ENCODE measurements at regions not wholly inside any gene's neighbourhood (a gene's known extent, or its start where the extent isn't known, plus 50 kb on each side); places are given as distances from the start of the nearest gene placed in this dataset.
"Not testable (repeated sequence)": the region's sequence is repeated elsewhere in the genome, so short reads cannot be mapped to it uniquely, and the experiment has no call there.

DNA sequence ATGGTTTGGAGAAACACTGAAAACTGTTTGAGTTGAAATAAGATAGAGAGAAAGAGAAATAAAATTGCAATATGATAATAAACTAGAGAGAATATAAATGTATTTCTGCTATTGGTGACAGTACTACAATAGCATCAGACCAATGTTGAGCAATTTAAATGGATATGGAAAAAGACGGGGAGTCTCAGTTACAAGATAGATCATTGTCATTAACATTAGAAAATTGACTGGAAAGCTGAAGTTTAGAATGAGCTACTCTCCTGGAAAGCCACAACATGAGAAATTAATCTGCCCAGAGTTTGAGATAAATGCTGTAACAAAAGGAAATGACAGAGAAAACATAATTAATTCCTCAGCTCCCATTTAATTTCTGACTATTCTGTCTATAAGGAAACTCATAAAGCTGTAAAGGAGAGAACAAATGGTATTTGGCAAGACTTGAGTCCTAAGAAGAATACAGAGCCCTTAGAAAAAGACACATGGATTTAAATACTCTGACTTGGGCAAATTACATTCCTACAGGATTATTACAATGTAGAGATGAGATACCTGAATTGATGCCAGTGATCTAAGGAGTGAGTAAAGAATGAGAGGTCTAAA, 624.5 kb upstream of the CHD1 start:
- no peaks in the 10 kb centered on the region for H3K36me3 ChIP-seq (ENCODE audit: low read depth, low read length)
- no peak overlapping the region for H3K27ac ChIP-seq (ENCODE audit: low read length)
- CTCF ChIA-PET = no interaction called here
- ATAC-seq (no peak), DNase-seq (no peak)
- POLR2A ChIA-PET (ENCODE audit: unreplicated experiment) = no interaction called here
- no TSS peak for BruUV-seq (replicated peaks)
- intact Hi-C loops (cut with micrococcal nuclease) = no loop called here
- H3K4me3 ChIP-seq (ENCODE audit: low read length) = no peak overlapping the region
- H4K20me1 ChIP-seq (ENCODE audit: low read length) = no peaks in the 10 kb centered on the region
- H3K27me3 ChIP-seq (ENCODE audit: low read length) = 0 out of 2 replicates have a peak, but pooled peaks cover 3% of the 10 kb centered on the region
- H3K4me2 ChIP-seq (ENCODE audit: low read length) = no peak overlapping the region
- H3K4me1 ChIP-seq (ENCODE audit: insufficient read depth, low read length) = no peaks in the 10 kb centered on the region
- no peak overlapping the region for H2AFZ ChIP-seq (ENCODE audit: low read length)
- no peaks in the 10 kb centered on the region for H3F3A ChIP-seq (ENCODE audit: low read length, unreplicated experiment)
- no peak overlapping the region for H3K9ac ChIP-seq (ENCODE audit: low read length)
- H3K9me2 ChIP-seq (replicated peaks; ENCODE audit: low read length) = no peaks in the 10 kb centered on the region
- H3K79me2 ChIP-seq (ENCODE audit: low read length) = no peaks in the 10 kb centered on the region
- no peaks in the 10 kb centered on the region for H3K9me3 ChIP-seq (ENCODE audit: low read length)
- no peak for TF ChIP-seq CTCF (conservative IDR thresholded peaks at IDR 0.05; ENCODE audit: low read depth, low read length)
- TF ChIP-seq EZH2phosphoT487 (IDR thresholded peaks at IDR 0.05; ENCODE audit: borderline replicate concordance, low read length) = no peak
- TF ChIP-seq EZH2 (IDR thresholded peaks at IDR 0.05; ENCODE audit: low read length, unreplicated experiment) = no peak

GRCh38 chr5:99544356-99544755, 615.5 kb upstream of the CHD1 start:
- H3K27ac ChIP-seq (ENCODE audit: low read length) = no peak overlapping the region
- H3K4me3 ChIP-seq (ENCODE audit: low read length) = no peak overlapping the region
- H3K36me3 ChIP-seq (ENCODE audit: low read depth, low read length) = no peaks in the 10 kb centered on the region
- POLR2A ChIA-PET (ENCODE audit: unreplicated experiment) = no interaction called here
- DNase-seq (no peak), ATAC-seq (no peak)
- no peaks in the 10 kb centered on the region for H4K20me1 ChIP-seq (ENCODE audit: low read length)
- H3K27me3 ChIP-seq (ENCODE audit: low read length) = no peaks in the 10 kb centered on the region
- CTCF ChIA-PET = no interaction called here
- H3K79me2 ChIP-seq (ENCODE audit: low read length) = no peaks in the 10 kb centered on the region
- BruUV-seq (replicated peaks) = no TSS peak
- TF ChIP-seq CTCF (conservative IDR thresholded peaks at IDR 0.05; ENCODE audit: low read depth, low read length) = no peak
- TF ChIP-seq EZH2phosphoT487 (IDR thresholded peaks at IDR 0.05; ENCODE audit: borderline replicate concordance, low read length) = no peak
- no peak for TF ChIP-seq EZH2 (IDR thresholded peaks at IDR 0.05; ENCODE audit: low read length, unreplicated experiment)
- no peak overlapping the region for H2AFZ ChIP-seq (ENCODE audit: low read length)
- no peaks in the 10 kb centered on the region for H3K4me1 ChIP-seq (ENCODE audit: insufficient read depth, low read length)
- no peaks in the 10 kb centered on the region for H3K9me2 ChIP-seq (replicated peaks; ENCODE audit: low read length)
- no peak overlapping the region for H3K4me2 ChIP-seq (ENCODE audit: low read length)
- no peaks in the 10 kb centered on the region for H3F3A ChIP-seq (ENCODE audit: low read length, unreplicated experiment)
- H3K9me3 ChIP-seq (ENCODE audit: low read length) = no peaks in the 10 kb centered on the region
- no peak overlapping the region for H3K9ac ChIP-seq (ENCODE audit: low read length)
- intact Hi-C loops (cut with micrococcal nuclease) = no loop called here

GRCh38 chr5:99543841-99544240, 615.0 kb upstream of the CHD1 start:
- intact Hi-C loops (cut with micrococcal nuclease) = no loop called here
- no peak overlapping the region for H3K4me2 ChIP-seq (ENCODE audit: low read length)
- TF ChIP-seq EZH2 (IDR thresholded peaks at IDR 0.05; ENCODE audit: low read length, unreplicated experiment) = no peak
- no peak for TF ChIP-seq EZH2phosphoT487 (IDR thresholded peaks at IDR 0.05; ENCODE audit: borderline replicate concordance, low read length)
- no peak for TF ChIP-seq CTCF (conservative IDR thresholded peaks at IDR 0.05; ENCODE audit: low read depth, low read length)
- CTCF ChIA-PET = no interaction called here
- BruUV-seq (replicated peaks) = no TSS peak
- no peaks in the 10 kb centered on the region for H4K20me1 ChIP-seq (ENCODE audit: low read length)
- no peaks in the 10 kb centered on the region for H3K9me2 ChIP-seq (replicated peaks; ENCODE audit: low read length)
- no peaks in the 10 kb centered on the region for H3K9me3 ChIP-seq (ENCODE audit: low read length)
- POLR2A ChIA-PET (ENCODE audit: unreplicated experiment) = no interaction called here
- DNase-seq = no peak
- no peak overlapping the region for H3K27ac ChIP-seq (ENCODE audit: low read length)
- no peaks in the 10 kb centered on the region for H3F3A ChIP-seq (ENCODE audit: low read length, unreplicated experiment)
- H2AFZ ChIP-seq (ENCODE audit: low read length) = no peak overlapping the region
- no peaks in the 10 kb centered on the region for H3K4me1 ChIP-seq (ENCODE audit: insufficient read depth, low read length)
- ATAC-seq = no peak
- H3K9ac ChIP-seq (ENCODE audit: low read length) = no peak overlapping the region
- no peaks in the 10 kb centered on the region for H3K36me3 ChIP-seq (ENCODE audit: low read depth, low read length)
- no peak overlapping the region for H3K4me3 ChIP-seq (ENCODE audit: low read length)
- no peaks in the 10 kb centered on the region for H3K27me3 ChIP-seq (ENCODE audit: low read length)
- H3K79me2 ChIP-seq (ENCODE audit: low read length) = no peaks in the 10 kb centered on the region

- H2AFZ ChIP-seq (ENCODE audit: low read length); H3K9me3 ChIP-seq (ENCODE audit: low read length); H3F3A ChIP-seq (ENCODE audit: low read length, unreplicated experiment); H3K4me1 ChIP-seq (ENCODE audit: insufficient read depth, low read length); H3K9me2 ChIP-seq (replicated peaks; ENCODE audit: low read length); ATAC-seq; H3K36me3 ChIP-seq (ENCODE audit: low read depth, low read length); intact Hi-C loops (cut with micrococcal nuclease); H3K27me3 ChIP-seq (ENCODE audit: low read length); POLR2A ChIA-PET (ENCODE audit: unreplicated experiment); CTCF ChIA-PET; H4K20me1 ChIP-seq (ENCODE audit: low read length); H3K27ac ChIP-seq (ENCODE audit: low read length); DNase-seq; H3K4me2 ChIP-seq (ENCODE audit: low read length); H3K9ac ChIP-seq (ENCODE audit: low read length); H3K79me2 ChIP-seq (ENCODE audit: low read length); BruUV-seq (replicated peaks); H3K4me3 ChIP-seq (ENCODE audit: low read length): not testable (repeated sequence)
Observed at GRCh38 chr5:99534241-99534640, 605.4 kb upstream of the CHD1 start.

All from PC-3 (cell line).